Skeletal muscle tissue (tissue), 3 donors: ENCODE measurements at regions not wholly inside any gene's neighbourhood (a gene's known extent, or its start where the extent isn't known, plus 50 kb on each side); places are given as distances from the start of the nearest gene placed in this dataset.
A peak's percentile ranks its signal among the peaks of the same experiment; 100 is the strongest.
"Not testable (repeated sequence)": the region's sequence is repeated elsewhere in the genome, so short reads cannot be mapped to it uniquely, and the experiment has no call there.

Source experiments
- H3K27ac ChIP-seq: one replicate; pipeline ENCODE4 v1.7.0; 2013; ENCODE audit warnings: mild to moderate bottlenecking, low read depth, low read length, inconsistent platforms
- H3K27me3 ChIP-seq, 3 donors: one replicate each; pipeline ENCODE4 v1.7.0; 2013; ENCODE audit warnings: low read length in 3 of 3; ENCODE audit not compliant: control insufficient read depth in 3 of 3, insufficient read depth in 3 of 3
- H3K36me3 ChIP-seq, 3 donors: one replicate each; pipeline ENCODE4 v1.7.0; 2013; ENCODE audit warnings: low read length in 3 of 3; ENCODE audit not compliant: control insufficient read depth in 3 of 3, insufficient read depth in 3 of 3
- H3K4me1 ChIP-seq, 3 donors: one replicate each; pipeline ENCODE4 v1.7.0; 2013; ENCODE audit warnings: low read length in 3 of 3, mild to moderate bottlenecking in 3 of 3; ENCODE audit not compliant: control insufficient read depth in 3 of 3, insufficient read depth in 3 of 3
- H3K4me3 ChIP-seq, 3 donors: one replicate each; pipeline ENCODE4 v1.7.0; 2013; ENCODE audit warnings: low read length in 3 of 3
- H3K9ac ChIP-seq, 3 donors: one replicate each; pipeline ENCODE4 v1.7.0; 2013; ENCODE audit warnings: low read length in 3 of 3, mild to moderate bottlenecking in 3 of 3, moderate library complexity in 2 of 3, low read depth in 1 of 3
- H3K9me3 ChIP-seq, 3 donors: one replicate each; pipeline ENCODE4 v1.7.0; 2013; ENCODE audit warnings: low read length in 3 of 3; ENCODE audit not compliant: control insufficient read depth in 3 of 3
- donor health status: Osteomylitis.

- H3K4me1 ChIP-seq: no peaks in the 10 kb centered on the region
- H3K27ac ChIP-seq: no peak overlapping the region
- no peaks in the 10 kb centered on the region for H3K27me3 ChIP-seq
- no peaks in the 10 kb centered on the region for H3K9me3 ChIP-seq
- no peak overlapping the region for H3K4me3 ChIP-seq
- no peak overlapping the region for H3K9ac ChIP-seq
- H3K36me3 ChIP-seq: no peaks in the 10 kb centered on the region
Observed at GRCh38 chr6:155538708-155539390, 83.2 kb upstream of the NOX3 start.

GRCh38 chr6:155534678-155535077, 79.0 kb upstream of the NOX3 start:
- no peak overlapping the region for H3K27ac ChIP-seq
- H3K36me3 ChIP-seq: no peaks in the 10 kb centered on the region
- no peaks in the 10 kb centered on the region for H3K4me1 ChIP-seq
- H3K4me3 ChIP-seq: no peak overlapping the region
- no peak overlapping the region for H3K9ac ChIP-seq
- H3K9me3 ChIP-seq: no peaks in the 10 kb centered on the region
- no peaks in the 10 kb centered on the region for H3K27me3 ChIP-seq

- Histone ChIP-seq H3K27me3 (no peaks in the 10 kb centered on the region), H3K9ac (no peak overlapping the region), H3K27ac (no peak overlapping the region), H3K4me1 (peaks cover 2 to 6% (median 5%) of the 10 kb centered on the region in 3 donors), H3K9me3 (no peaks in the 10 kb centered on the region), H3K4me3 (no peak overlapping the region), H3K36me3 (no peaks in the 10 kb centered on the region)
Observed at GRCh38 chr6:155530219-155530834, 74.7 kb upstream of the NOX3 start.

- H3K27ac ChIP-seq, H3K9ac ChIP-seq, H3K36me3 ChIP-seq, H3K4me1 ChIP-seq, H3K4me3 ChIP-seq, H3K9me3 ChIP-seq, H3K27me3 ChIP-seq: not testable (repeated sequence)
Observed at GRCh38 chr6:155529814-155530213, 74.2 kb upstream of the NOX3 start.

GRCh38 chr6:155528982-155529453, 73.4 kb upstream of the NOX3 start:
- peaks cover 2 to 6% (median 5%) of the 10 kb centered on the region in 3 donors for H3K4me1 ChIP-seq
- H3K9me3 ChIP-seq: no peaks in the 10 kb centered on the region
- no peaks in the 10 kb centered on the region for H3K36me3 ChIP-seq
- no peak overlapping the region for H3K4me3 ChIP-seq
- H3K27me3 ChIP-seq: no peaks in the 10 kb centered on the region
- peak overlapping the region; percentile 8 for H3K27ac ChIP-seq
- no peak overlapping the region for H3K9ac ChIP-seq

- Histone ChIP-seq H3K9me3 (no peaks in the 10 kb centered on the region), H3K4me1 (peaks cover 2 to 6% (median 5%) of the 10 kb centered on the region in 3 donors), H3K27me3 (no peaks in the 10 kb centered on the region), H3K36me3 (no peaks in the 10 kb centered on the region), H3K9ac (no peak overlapping the region), H3K27ac (peak overlapping the region; percentile 8), H3K4me3 (no peak overlapping the region)
Observed at GRCh38 chr6:155528335-155528734, 72.7 kb upstream of the NOX3 start.

- Histone ChIP-seq H3K27me3 (no peaks in the 10 kb centered on the region), H3K27ac (no peak overlapping the region), H3K36me3 (no peaks in the 10 kb centered on the region), H3K9me3 (no peaks in the 10 kb centered on the region), H3K4me1 (peaks cover 2 to 6% (median 5%) of the 10 kb centered on the region in 3 donors), H3K9ac (no peak overlapping the region), H3K4me3 (no peak overlapping the region)
Observed at GRCh38 chr6:155527443-155527842, 71.8 kb upstream of the NOX3 start.

GRCh38 chr6:155523821-155524651, 68.4 kb upstream of the NOX3 start:
- Histone ChIP-seq H3K9me3 (no peaks in the 10 kb centered on the region), H3K27ac (no peak overlapping the region), H3K4me3 (no peak overlapping the region), H3K9ac (no peak overlapping the region), H3K27me3 (no peaks in the 10 kb centered on the region), H3K4me1 (peaks cover 2 to 3% (median 2%) of the 10 kb centered on the region in 3 donors), H3K36me3 (no peaks in the 10 kb centered on the region)

- H3K27me3 ChIP-seq: no peaks in the 10 kb centered on the region
- H3K36me3 ChIP-seq: no peaks in the 10 kb centered on the region
- H3K4me1 ChIP-seq: no peaks in the 10 kb centered on the region
- no peak overlapping the region for H3K4me3 ChIP-seq
- no peak overlapping the region for H3K27ac ChIP-seq
- H3K9ac ChIP-seq: no peak overlapping the region
- peaks cover 0 to 2% (median 0%) of the 10 kb centered on the region in 3 donors for H3K9me3 ChIP-seq
Observed at GRCh38 chr6:155521719-155522118, 66.1 kb upstream of the NOX3 start.

- peaks cover 0 to 2% (median 0%) of the 10 kb centered on the region in 3 donors for H3K9me3 ChIP-seq
- no peaks in the 10 kb centered on the region for H3K4me1 ChIP-seq
- H3K27me3 ChIP-seq: no peaks in the 10 kb centered on the region
- no peak overlapping the region for H3K27ac ChIP-seq
- H3K9ac ChIP-seq: no peak overlapping the region
- H3K4me3 ChIP-seq: no peak overlapping the region
- H3K36me3 ChIP-seq: no peaks in the 10 kb centered on the region
Observed at GRCh38 chr6:155520078-155520477, 64.4 kb upstream of the NOX3 start.
